Stimulated activated CD4-positive, alpha-beta T cell treated with anti-CD3 and anti-CD28 coated beads, Interleukin-2, amount 100 ng/mL, for 48 hours (primary cell): ENCODE measurements at regions not wholly inside any gene's neighbourhood (a gene's known extent, or its start where the extent isn't known, plus 50 kb on each side); places are given as distances from the start of the nearest gene placed in this dataset.

Experiments
- DNase-seq, 2 donors: peaks; one replicate each; pipeline ENCODE4 v3.0.0-alpha.2; 2020

DNA sequence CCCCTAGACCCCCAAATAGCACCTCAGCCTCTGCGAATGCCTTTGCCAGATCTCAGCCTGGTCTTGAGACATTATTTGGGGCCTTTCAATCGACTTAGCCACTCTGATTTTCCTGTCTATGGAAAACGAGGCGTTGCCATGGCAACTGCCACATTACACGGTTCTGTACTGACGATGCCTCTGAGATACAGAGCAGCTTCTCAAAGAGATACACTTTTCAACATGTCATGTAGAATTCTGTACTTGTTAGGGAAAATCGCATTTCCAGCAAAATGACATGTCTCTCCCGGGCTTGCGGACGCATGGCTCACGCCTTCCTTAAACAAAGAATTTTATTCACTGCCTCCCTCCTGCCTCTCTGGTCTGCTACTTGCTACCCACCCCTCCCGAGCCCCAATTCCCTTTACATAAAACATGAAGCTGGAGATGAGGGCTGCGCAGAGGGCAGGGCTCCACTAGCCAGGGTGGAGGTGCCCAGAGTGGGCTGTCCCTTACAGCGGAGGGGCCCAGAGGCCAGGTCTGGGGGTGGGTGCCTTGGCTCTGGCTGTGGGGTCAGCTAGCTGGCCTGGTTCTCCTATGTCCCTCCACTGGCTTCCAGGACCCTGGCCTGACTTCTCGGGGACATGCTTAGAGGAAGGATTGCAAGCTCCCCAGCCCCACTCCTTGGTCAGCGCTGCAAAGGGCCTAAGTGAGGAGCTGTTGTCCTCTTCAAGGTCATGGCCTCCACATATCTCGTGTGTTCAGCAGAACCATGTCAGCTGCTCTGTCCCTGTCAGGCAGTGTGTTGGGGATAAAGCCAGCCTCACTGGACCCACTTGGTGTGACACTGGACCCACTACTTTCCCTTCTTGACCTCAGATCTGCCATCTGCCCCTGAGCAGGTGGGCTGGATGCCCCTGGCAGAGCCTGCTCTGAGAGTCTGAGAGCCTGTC, 342.5 kb downstream of the RPS24 start:
- no peak for DNase-seq

DNA sequence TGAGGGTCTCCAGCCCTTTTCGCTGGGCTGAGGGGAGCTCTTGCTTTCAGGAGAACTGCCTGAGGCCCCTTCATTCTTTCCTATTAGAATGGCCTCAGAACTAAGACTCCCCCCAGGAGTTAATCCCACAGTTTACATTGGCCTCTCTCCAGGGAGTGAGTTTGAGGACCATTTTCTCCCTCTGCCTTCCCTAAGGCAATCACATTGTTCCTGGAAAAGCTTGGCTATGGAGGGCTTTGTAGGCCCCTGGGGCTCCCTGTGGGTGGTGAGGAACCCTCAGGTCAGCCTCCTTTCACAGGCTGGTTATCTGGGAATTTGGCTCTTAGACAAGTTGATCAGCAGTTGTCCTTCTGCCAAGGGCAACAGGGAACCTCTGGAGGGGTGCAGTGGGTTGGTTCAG, 343.7 kb downstream of the RPS24 start:
- no peak for DNase-seq

DNA sequence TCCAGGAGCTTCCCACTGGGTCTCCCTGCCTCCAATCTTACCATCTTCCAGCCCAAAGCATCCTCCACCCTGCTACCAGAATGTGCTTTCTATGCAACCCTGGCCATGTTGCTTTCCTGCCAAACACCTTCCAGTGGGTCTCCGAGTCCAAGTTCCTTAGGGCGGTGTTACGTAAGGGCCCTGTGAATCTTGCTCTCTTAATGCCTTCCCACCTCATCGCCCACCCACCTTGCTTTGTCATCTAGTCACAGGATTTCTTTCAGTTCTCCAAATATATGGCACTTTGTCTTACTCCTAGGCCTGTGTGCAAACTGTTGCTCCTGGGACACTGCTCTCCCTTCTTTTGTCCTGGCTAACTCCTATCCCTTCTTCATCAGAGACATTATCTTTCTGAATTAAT, 344.5 kb downstream of the RPS24 start:
- no peak for DNase-seq

DNA sequence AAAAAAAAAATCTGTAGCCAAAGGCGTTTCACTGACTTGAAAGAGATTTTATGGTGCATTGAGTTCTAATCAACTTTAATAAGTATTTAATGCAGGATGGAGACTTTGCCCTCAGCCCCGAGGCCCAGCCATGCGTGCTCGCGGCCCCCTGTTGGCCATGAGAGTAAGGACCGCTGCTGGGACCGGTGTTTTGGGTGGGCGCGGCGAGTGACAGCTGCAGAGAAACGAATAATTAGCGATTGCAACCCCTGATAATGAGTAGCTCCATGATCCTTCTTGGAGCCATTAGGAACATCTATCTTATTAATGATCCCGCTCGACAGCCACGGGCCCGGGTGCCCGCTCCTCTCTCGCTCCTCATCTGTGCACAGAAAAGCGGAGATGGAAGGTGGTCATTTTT, 347.4 kb downstream of the RPS24 start:
- DNase-seq: no peak

DNA sequence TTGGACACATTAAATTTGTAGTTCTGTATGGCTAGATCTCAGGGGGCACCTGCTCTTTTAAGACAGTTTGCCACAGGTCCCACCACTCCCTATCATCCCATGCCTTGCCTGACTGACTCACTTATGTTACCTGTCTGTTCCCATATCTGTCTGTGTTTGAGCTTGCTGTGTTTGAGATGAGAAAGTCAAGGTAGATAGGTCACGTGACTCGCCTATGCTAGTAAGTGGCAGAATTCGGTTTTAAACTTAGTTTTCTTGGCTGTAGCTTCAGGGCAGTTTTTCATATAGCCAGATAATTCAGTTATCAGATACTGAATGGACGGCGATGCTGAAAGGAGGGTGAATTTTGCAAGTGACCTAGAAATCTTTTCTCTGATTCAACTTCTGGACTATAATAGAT, 348.4 kb downstream of the RPS24 start:
- DNase-seq: no peak

DNA sequence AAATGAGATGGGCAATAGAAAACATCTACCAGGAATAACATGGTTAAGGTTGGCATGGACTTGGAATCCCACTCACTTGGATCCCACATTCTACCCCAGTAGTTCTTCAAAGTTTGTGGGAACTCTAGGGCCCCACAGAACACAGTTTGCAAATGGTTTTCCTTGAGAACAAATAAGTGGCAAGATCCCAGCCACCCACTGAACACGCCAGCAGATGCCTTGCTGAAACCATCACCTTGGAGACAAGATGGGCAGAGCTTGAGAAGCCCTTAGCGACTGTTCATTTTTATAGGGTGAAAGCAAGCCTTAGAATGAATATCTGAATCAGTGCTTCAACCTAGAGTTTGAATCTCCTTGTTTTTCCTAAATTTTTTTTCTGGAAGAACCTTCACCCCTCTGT, 349.1 kb downstream of the RPS24 start:
- no peak for DNase-seq

DNA sequence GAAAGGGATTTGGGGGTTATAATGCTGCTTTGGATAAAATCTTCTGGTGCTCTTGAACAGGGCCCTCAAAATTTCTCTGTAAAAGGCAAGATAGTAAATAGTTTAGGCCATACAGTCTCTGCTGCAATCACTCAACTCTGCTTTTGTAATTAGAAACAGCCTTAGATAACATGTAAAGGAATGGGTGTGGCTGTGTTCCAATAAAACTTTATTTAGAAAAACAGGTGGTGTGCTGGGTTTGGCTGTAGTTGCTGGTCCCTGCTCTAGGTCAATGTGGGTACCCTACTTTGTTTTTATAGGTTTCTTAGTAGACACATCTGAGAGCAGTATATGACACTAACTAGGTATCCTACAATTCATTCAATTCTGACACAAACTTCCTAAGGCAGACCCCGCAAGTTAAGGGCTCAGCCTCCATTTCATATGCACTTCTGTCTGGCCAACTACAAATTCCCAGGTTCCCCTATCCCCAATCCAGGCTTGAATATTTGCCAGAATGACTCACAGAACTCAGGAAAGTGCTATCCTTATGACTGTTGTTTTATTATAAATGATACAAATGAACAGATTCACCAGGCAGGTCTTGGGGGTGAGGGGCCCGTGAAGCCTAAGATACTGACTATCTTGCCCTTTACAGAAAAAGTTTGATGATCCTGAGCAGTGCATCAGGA, 349.9 kb downstream of the RPS24 start:
- DNase-seq: no peak

DNA sequence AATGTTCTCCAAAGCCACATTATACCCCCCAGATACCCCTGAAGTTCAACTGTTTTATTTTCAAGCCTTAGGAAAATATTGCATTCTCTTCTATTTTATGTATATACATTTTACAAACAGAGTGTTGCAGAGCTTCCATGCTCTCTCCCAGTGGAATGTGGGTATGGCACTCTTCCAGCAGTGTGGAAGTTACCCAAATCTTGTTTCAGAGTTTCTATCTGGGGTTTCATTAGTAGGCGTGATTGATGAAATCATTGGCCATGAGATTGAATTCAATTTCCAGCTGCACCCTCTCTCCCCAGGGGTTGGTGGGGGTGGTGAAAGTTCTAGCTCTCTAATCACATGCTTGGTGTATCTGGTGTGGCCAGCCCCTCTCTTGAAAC, 350.4 kb downstream of the RPS24 start:
- DNase-seq: no peak

DNA sequence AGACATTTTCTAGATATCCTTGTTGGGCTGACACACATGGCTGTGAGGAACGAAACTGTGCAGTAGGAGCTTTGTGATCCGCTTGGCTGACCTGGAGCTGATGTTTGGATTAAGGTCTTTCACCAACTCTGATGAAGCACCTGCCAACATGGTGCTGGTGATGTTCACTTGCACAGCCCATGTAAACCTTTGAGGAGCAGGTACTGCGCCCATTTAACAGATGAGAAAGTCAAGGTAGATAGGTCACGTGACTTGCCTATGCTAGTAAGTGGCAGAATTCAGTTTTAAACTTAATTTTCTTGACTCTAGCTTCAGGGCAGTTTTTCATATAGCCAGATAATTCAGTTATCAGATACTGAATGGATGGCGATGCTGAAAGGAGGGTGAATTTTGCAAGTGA, 351.9 kb downstream of the RPS24 start:
- DNase-seq: no peak

DNA sequence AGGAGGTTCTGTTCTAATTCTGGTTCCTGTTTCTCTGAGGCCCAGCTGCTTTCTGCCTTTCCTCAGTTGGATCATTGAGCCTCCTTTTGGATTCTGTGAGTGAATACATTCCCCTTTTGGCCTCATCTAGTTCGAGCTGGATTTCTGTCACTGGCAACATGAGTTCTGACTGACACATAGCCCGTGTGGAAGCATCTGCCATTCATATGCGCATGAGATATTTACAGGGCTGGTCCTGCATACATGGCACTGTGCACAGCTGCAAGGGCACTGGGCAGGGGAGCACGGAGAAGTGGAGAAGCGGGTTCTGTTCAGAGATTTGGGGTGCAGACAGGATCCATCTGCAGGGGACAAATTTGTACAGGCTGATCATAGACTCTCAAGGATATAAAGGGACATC, 352.8 kb downstream of the RPS24 start:
- no peak for DNase-seq

DNA sequence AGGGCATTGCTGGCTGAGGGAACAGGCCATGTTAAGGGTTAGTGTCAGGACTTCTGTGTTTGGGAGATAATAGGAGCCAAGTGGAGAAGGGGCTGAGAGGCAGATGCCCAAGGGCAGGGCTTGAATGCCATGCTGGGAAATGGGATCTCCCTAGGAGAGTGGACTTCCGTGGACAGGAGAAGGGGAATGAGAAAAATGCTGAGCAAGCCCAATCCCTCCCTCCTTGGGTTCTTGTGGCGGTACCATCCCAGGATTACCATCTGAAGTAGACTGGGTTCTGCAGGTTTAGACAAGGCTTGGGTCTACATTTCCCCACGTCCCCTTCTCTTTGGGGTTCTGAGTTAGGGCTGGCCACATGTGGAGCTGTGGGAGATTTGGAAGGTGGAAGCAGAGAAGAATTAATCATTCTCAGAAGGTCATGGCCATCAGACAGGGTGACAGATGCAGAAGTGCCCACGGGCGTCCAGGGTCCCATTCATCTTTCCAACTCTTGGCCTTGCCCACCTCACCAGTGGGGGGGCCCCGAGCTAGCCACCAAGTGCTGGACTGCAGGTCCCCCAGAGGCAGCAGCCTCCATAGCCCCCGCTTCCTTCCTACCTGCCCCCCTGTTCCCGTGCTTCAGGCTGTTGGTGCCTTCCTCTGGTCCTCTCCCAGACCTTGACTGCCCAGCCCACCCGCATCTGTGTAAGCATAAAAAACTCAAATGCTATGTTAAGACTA, 354.8 kb downstream of the RPS24 start:
- DNase-seq: no peak

DNA sequence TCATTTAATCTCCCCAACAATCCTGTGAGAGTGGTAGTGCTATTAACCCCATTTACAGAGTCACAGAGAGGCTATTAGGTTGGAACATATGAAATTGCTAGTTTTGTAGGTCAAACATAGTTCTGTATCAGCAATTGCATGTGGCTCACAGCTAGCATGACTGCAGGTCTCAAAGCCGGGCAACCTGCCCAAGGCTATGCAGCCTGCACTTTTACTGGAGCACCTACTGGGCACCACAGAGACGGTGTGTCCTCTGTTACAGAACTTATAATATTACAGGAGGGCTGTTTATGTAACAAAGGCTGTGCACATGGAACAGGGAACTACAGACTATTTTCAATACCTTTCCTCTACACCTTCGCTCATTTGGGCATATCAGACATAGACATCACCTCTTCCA, 355.8 kb downstream of the RPS24 start:
- DNase-seq: no peak

DNA sequence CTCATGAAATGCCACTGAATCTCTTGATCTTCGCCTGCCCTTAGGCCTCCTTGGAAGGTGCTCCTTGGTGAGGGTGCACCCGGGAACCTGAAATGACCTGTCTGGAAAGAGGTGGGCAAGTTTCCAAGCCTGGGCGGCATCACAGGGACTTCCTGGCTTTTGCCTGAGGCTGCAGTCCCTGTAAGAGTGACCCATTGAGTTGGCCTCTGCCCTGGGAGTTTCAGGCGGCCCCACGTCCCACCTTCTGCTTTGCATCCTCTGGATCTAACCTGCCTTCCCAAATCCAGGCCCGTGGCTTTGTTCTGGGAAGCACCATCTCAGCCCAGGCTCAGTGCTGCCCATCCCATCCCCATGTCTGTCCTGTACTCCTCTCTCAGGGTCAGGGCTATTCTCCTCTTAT, 356.4 kb downstream of the RPS24 start:
- DNase-seq: no peak

DNA sequence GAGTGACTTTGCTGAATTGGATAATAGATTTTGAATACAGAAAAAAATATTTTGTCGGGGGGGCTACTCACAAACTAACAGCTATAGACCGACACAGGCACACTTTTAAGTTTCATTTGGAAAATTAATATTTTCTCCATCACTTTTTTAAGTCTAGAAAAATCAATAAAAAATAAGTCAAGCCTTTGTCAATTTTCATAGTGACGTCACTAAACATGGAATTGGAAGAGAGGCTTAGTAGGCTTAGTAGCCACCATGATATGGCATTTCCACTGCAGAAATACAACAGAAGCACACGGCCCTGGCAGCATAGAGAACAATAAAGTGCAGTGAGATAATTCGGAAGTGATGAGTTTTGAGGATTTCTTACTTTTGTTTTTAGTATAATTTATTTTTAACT, 357.2 kb downstream of the RPS24 start:
- no peak for DNase-seq

DNA sequence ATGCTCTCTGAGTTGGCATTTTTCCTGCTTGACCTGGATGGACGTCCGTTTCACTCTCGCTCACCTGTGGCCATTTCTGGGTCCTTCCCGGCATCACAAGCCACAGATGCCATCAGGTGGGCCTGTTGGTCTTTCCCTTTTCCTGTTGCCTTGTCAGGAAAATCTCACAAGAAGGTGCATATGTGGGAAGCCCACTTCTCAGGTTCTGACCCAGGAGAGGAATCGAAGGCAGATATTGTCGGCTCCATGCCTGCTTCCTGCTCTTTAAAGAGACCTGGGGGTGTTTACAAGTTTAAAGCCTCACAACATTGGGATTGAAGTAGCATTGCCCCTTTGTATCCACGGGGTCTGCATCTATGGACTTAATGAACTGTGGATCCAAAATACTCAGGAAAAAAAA, 357.9 kb downstream of the RPS24 start:
- DNase-seq: no peak

DNA sequence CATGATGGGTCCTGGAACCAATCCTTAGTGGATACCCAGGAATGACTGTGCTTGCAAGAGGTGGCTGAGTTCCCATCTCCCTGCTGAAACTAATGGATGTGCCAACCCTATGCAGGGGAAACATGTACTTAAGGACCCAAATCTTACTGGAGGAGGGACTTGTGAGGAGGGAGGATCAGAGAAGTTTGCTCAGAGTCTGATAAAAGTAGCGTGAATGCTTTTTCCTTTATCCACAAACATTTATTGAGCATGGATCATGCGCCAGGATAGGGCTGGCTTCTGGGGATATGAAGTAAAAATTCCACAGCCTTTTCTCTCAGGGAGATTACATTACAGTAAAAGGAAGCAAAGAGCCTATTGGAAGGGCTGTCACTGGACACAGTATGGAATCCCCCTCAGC, 358.5 kb downstream of the RPS24 start:
- no peak for DNase-seq

DNA sequence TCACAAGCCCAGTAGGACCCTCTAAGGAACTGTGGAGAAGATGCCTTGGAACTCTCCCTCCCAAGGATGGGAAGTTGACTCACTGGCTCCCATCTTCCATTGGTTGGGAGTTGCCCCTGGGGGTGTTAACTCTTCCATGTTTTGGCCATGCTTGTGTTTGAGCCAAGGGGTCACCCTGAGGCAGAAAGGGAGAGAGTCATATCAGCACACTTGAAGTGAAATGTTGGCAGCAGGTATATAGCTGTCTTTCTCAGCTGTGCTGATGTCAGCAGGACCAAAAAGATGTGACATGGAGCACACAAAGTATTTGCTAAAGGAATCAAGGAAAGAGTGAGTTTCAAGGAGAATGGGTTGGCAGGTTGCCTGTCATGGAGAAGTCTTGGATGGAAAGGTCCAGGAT, 359.4 kb downstream of the RPS24 start:
- no peak for DNase-seq

DNA sequence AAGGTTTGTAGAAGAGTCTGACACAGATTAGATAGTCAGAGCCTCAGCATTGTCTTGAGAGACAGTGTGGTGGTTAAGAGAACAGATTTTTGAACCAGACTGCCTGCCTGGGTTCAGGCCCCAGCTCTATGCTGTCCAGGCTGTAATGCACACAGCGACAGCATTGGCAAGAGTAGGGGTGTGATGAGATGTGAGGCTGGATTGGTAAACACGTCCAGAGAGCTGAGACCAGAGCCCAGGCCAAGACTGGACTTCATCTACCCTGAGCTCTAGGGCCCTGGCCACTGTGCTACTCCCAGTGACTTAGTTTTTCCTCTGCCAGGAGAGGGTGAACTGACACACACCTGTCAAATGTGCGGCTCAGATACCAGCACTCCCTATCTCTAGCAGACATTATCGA, 360.4 kb downstream of the RPS24 start:
- DNase-seq: no peak

DNA sequence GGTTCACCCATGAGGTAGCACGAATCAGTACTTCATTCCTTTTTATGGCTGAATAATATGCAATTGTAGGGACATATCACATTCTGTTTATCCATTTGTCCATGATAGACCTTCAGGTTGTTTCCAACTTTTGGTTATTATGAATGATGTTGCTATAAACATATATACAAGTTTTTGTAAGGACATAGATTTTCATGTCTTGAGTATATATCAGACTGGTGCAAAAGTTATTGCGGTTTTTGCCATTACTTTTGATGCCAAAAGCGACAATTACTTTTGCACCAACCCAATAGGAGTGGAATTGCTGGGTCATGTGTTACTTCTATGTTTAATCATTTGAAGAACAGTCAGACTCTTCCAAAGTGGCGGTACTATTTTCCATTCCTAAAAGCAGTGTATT, 361.5 kb downstream of the RPS24 start:
- DNase-seq: no peak

DNA sequence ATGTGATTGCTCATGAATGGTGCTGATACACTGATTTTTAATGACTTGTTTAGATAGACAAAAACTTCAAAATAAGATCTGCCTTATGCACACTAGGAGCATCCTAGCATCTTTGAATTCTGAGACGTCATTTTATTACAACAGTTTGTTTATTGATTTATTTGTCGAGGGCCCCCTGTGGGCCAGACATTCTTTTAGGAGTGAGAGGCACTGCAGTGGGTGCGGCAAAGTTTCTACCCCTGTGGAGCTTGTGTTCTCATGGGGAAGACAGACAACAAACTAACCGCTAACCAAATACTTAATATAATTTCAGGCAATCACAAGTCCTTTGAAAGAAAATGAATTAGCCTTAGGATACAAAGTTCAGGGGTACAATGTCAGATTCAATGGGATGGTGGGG, 363.1 kb downstream of the RPS24 start:
- no peak for DNase-seq

DNA sequence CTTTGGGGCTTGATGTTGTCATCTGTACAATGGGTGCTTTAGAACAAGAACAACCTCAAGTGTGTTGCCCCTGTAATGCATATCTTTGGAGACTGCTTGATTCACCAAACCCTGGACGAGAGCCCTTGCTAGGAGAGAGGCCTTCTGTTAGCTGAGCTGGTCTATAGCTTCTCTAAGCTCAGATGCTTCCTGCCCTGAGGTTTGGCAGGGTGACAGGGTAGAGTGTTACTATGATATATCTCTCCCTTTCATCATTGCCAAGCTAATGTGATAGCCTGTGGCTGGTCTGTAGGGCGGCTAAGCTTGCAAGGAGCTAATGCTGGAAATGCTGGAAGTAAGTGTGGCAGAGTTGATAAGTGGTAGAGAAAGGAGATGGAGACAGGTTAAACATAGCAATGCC, 364.1 kb downstream of the RPS24 start:
- DNase-seq: no peak

DNA sequence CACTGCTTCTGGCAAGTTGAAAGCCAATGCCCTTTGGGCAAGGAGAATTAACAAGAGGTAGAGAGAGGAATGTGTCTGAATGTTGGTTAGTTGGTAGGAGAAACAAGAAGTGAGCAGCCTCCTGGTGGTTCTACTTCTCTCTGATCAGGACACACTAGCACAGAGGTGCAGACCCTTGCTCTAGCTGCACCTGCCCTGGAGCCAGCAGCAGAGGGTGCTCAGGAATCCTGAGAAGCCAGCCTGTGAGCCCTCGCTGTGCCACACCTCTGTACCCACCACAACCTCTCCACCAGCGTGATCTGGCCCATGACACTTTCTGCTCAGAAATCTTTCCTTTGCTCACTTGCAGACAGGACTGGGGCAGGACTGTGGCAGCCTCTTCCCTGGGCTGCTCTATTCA, 364.7 kb downstream of the RPS24 start:
- DNase-seq: no peak

DNA sequence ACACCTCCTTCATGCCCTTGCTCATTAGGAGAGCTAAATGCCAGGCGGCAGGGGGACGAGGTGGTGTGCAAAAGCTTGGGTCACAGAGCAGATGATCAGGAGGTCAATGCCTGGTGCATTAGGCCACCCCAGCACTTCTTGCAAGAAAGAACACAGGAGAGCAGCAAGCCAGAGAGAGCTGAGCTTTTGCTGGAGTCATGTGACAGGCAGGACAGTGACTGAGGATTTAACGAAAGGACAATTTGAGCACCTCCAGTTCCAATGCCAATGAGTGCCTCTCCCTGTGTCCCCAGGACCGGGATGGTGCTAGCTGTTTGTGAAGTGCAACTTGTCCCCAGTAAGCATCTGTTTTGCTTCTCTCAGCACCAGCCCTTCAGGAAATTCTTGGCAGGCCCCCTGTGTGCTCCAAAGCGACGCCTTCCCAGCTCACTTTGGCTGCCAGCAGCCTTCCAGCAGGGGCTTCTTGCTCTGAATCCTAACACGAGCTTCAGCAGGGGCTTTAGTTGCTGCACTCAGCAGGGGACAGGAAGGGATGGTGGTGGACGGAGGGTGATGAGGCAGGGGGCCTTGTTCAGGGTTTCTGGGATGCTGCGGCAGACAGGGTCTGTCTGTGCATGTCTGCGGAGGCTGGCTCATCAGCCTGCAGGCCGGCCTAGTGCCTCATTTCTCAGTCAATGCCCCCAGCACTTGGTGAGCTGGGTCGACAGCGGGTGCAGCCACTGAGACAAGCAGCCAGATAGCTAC, 368.1 kb downstream of the RPS24 start:
- DNase-seq: no peak
